HepG2 (cell line): ENCODE measurements at regions not wholly inside any gene's neighbourhood (a gene's known extent, or its start where the extent isn't known, plus 50 kb on each side); places are given as distances from the start of the nearest gene placed in this dataset.

Source experiments
- ATAC-seq: fragments of 200-7000 bp; cut with Tn5 transposase; 3 replicates; pipeline ENCODE4 v1.9.1; 2020; ENCODE audit warnings: mild to moderate bottlenecking, moderate library complexity
- BruUV-seq: library from RNA; stranded (reverse); fragments of 400-500 nt; replicated peaks from 2 replicates; lab custom pipeline; 2021; lab: Mats Ljungman, UMichigan
- CTCF ChIA-PET: fragments of 300-600 bp; formaldehyde crosslinking; extraction: SDS; loops from one replicate; lab custom pipeline; 2021; ENCODE audit warnings: low total read pairs, inconsistent platforms, low intra/inter-chr PET ratio; lab: Yijun Ruan, JAX
- POLR2A ChIA-PET: fragments of 350-600 bp; sonication (Branson Sonifier 250); formaldehyde crosslinking; loops from one replicate; lab custom pipeline; 2020; ENCODE audit warnings: antibody characterized with exemption, inconsistent platforms; lab: Yijun Ruan, JAX
- DNase-seq: peaks from one replicate; pipeline ENCODE4 v3.0.0-alpha.2; 2015; ENCODE audit warnings: low spot score
- FAIRE-seq: peaks from 3 replicates; lab custom pipeline; 2011; peaks lifted over from hg19 to GRCh38; lab: Jason Lieb, UNC
- H2AFZ ChIP-seq: one replicate; pipeline ENCODE4 v1.6.1; 2011; ENCODE audit warnings: low read length, inconsistent platforms
- H3K27ac ChIP-seq: fragments of 300-600 bp; 3 replicates; pipeline ENCODE4 v1.8.0; 2011; ENCODE audit warnings: mixed run types, mild to moderate bottlenecking, mixed read lengths, low read length, inconsistent platforms; ENCODE audit not compliant: insufficient read depth; ENCODE audit errors: extremely low read length
- H3K27me3 ChIP-seq, 2 experiments: fragments of 200-600 bp in 1 of 2; 2 replicates in 1 of 2; 3 replicates in 1 of 2; pipeline versions ENCODE4 v1.6.0 to v1.8.0; 2011; ENCODE audit warnings: low read length in 2 of 2, mild to moderate bottlenecking in 2 of 2, moderate library complexity in 2 of 2, inconsistent platforms in 1 of 2; ENCODE audit not compliant: insufficient read depth in 2 of 2, control insufficient read depth in 1 of 2
- H3K36me3 ChIP-seq, 2 experiments: fragments of 200-600 bp in 1 of 2; replicated peaks in 1 of 2; 2 replicates in 1 of 2; 3 replicates in 1 of 2; pipeline versions ENCODE4 v1.5.1 to v1.8.0; 2011; ENCODE audit warnings: low read length in 2 of 2, inconsistent platforms in 1 of 2; ENCODE audit not compliant: insufficient read depth in 2 of 2, control insufficient read depth in 1 of 2
- H3K4me1 ChIP-seq: 2 replicates; pipeline ENCODE4 v1.5.1; 2012; ENCODE audit warnings: low read length, inconsistent platforms; ENCODE audit not compliant: insufficient read depth
- H3K4me2 ChIP-seq: 2 replicates; pipeline ENCODE4 v1.6.0; 2011; ENCODE audit warnings: low read depth, low read length, inconsistent platforms
- H3K4me3 ChIP-seq, 3 experiments: fragments of 200-600 bp in 1 of 3; sonication (generic), shearing (Covaris generic) in 1 of 3; replicated peaks in 1 of 3; 2 replicates each; pipeline ENCODE4 v1.5.1; 2011 to 2016; ENCODE audit warnings: low read length in 3 of 3, inconsistent platforms in 2 of 3, low read depth in 2 of 3, mild to moderate bottlenecking in 2 of 3, control low read depth in 1 of 3, mixed read lengths in 1 of 3; ENCODE audit not compliant: insufficient read depth in 1 of 3
- H3K79me2 ChIP-seq: one replicate; pipeline ENCODE4 v1.6.1; 2011; ENCODE audit warnings: low read length, inconsistent platforms; ENCODE audit not compliant: insufficient read depth
- H3K9ac ChIP-seq: 2 replicates; pipeline ENCODE4 v1.6.0; 2011; ENCODE audit warnings: mild to moderate bottlenecking, low read depth, low read length, inconsistent platforms; ENCODE audit not compliant: insufficient read depth
- H3K9me3 ChIP-seq: 2 replicates; pipeline ENCODE4 v1.5.1; 2012; ENCODE audit warnings: mild to moderate bottlenecking, low read length
- H4K20me1 ChIP-seq: 2 replicates; pipeline ENCODE4 v1.6.0; 2011; ENCODE audit warnings: inconsistent platforms, mild to moderate bottlenecking, low read length, moderate library complexity; ENCODE audit not compliant: insufficient read depth
- CREB3 ChIP-seq: sonication (generic); formaldehyde crosslinking; IDR thresholded peaks from 2 replicates; pipeline ENCODE4 v1.5.0; 2020; ENCODE audit warnings: missing genetic modification reagents
- MAZ ChIP-seq, 2 experiments: sonication (generic) in 1 of 2; formaldehyde crosslinking in 1 of 2; IDR thresholded peaks; 2 replicates each; pipeline versions ENCODE4 v1.5.0 to v1.6.1; 2012 to 2020; ENCODE audit warnings: low read depth in 2 of 2, mild to moderate bottlenecking in 2 of 2, borderline replicate concordance in 1 of 2, improper control_type of control experiment in 1 of 2, low read length in 1 of 2, missing genetic modification reagents in 1 of 2, moderate library complexity in 1 of 2
- MED13 ChIP-seq: sonication (generic); formaldehyde crosslinking; IDR thresholded peaks from 2 replicates; pipeline ENCODE4 v1.5.0; 2020; ENCODE audit warnings: missing genetic modification reagents
- MXD3 ChIP-seq: IDR thresholded peaks from 2 replicates; pipeline ENCODE4 v1.6.1; 2016; ENCODE audit warnings: mild to moderate bottlenecking, missing biosample characterization, missing genetic modification reagents
- NFE2L1 ChIP-seq: sonication (generic); formaldehyde crosslinking; IDR thresholded peaks from 2 replicates; pipeline ENCODE4 v1.4.0; 2020; ENCODE audit warnings: missing genetic modification reagents, mild to moderate bottlenecking, borderline replicate concordance
- SIX4 ChIP-seq: sonication (generic); formaldehyde crosslinking; IDR thresholded peaks from 2 replicates; pipeline ENCODE4 v1.4.0; 2020; ENCODE audit warnings: missing genetic modification reagents
- SRSF4 ChIP-seq: fragments of 200-400 bp; formaldehyde crosslinking; IDR thresholded peaks from one replicate; pipeline ENCODE4 v1.6.1; 2018; ENCODE audit warnings: mild to moderate bottlenecking, low read depth, low read length, moderate library complexity; ENCODE audit not compliant: poor library complexity, severe bottlenecking
- TEAD2 ChIP-seq: sonication (generic); formaldehyde crosslinking; IDR thresholded peaks from 2 replicates; pipeline ENCODE4 v1.9.0; 2021; ENCODE audit warnings: missing genetic modification reagents
- ZNF44 ChIP-seq: sonication (generic); formaldehyde crosslinking; IDR thresholded peaks from 2 replicates; pipeline ENCODE4 v1.5.1; 2020; ENCODE audit warnings: mild to moderate bottlenecking, missing genetic modification reagents
- ZNF441 ChIP-seq: sonication (generic); formaldehyde crosslinking; IDR thresholded peaks from 2 replicates; pipeline ENCODE4 v1.7.0; 2021; ENCODE audit warnings: missing genetic modification reagents, borderline replicate concordance
- ZNF792 ChIP-seq: IDR thresholded peaks from 2 replicates; pipeline ENCODE4 v1.6.1; 2016
- ZXDC ChIP-seq: sonication (generic); formaldehyde crosslinking; IDR thresholded peaks from 2 replicates; pipeline ENCODE4 v1.5.0; 2020; ENCODE audit warnings: mild to moderate bottlenecking, missing genetic modification reagents
- ZZZ3 ChIP-seq: sonication (generic); formaldehyde crosslinking; IDR thresholded peaks from 2 replicates; pipeline ENCODE4 v1.4.0; 2020; ENCODE audit warnings: missing genetic modification reagents, mild to moderate bottlenecking, borderline replicate concordance
- WGBS: methylation state at CpG from one replicate; pipeline ENCODE4 v1.1.6; 2017; ENCODE audit warnings: low lambda C conversion rate; 5-methylcytosine and 5-hydroxymethylcytosine counted together
- in situ Hi-C: cut with HindIII; loops from 2 replicates; pipeline ENCODE4 v1.10.0; 2017; ENCODE audit warnings: low pct_unique_long_range_greater_than_20kb; ENCODE audit not compliant: extremely low pct_ligation_motif_present
- intact Hi-C: fragments of 100-400 bp; cut with micrococcal nuclease; formaldehyde crosslinking; loops from one replicate; pipeline ENCODE4 v1.10.0; 2022; ENCODE audit not compliant: unreplicated experiment
- TF ChIP-seq, protein P1 (sequence below): sonication (generic); formaldehyde crosslinking; IDR thresholded peaks from 2 replicates; pipeline ENCODE4 v1.5.0; 2020; ENCODE audit warnings: mild to moderate bottlenecking, missing genetic modification reagents
- TF ChIP-seq, protein P2 (sequence below): sonication (generic); formaldehyde crosslinking; IDR thresholded peaks from 2 replicates; pipeline ENCODE4 v1.5.0; 2020; ENCODE audit warnings: missing genetic modification reagents, mild to moderate bottlenecking, borderline replicate concordance

- H3K9ac ChIP-seq, result no peak overlapping the region
- H3K4me1 ChIP-seq, result peaks cover 12% of the 10 kb centered on the region; the same call in 1 of the 2 replicates
- H3K27ac ChIP-seq, result no peak overlapping the region
- H3K36me3 ChIP-seq, result no peaks in the 10 kb centered on the region
- no peaks in the 10 kb centered on the region for H4K20me1 ChIP-seq
- POLR2A ChIA-PET, result no interaction called here
- no peak for FAIRE-seq
- BruUV-seq, result no TSS peak
- no peak overlapping the region for H2AFZ ChIP-seq
- 71% methylated on average over 8 of the region's 8 CpGs for WGBS
- no peak for DNase-seq
- ATAC-seq, result peak; percentile 20; the same call in 2 of the 3 replicates
- intact Hi-C loops, result no loop called here
- H3K79me2 ChIP-seq, result no peaks in the 10 kb centered on the region
- in situ Hi-C loops, result no loop called here
- peaks cover 19% of the 10 kb centered on the region; the same call in 1 of the 2 replicates for H3K9me3 ChIP-seq
- 0 out of 5 replicates have a peak, but pooled peaks cover 0 to 4% of the 10 kb centered on the region in 2 experiments for H3K27me3 ChIP-seq
- CTCF ChIA-PET, result no interaction called here
- H3K4me3 ChIP-seq, result peak overlapping the region in 1 of 3 experiments; percentile 50; a peak in 1 of 6 replicates
- H3K4me2 ChIP-seq, result peak overlapping the region; percentile 82
- no peak for TF ChIP-seq ZNF44 (CRISPR knock-in tag)
- no peak for TF ChIP-seq MXD3 (CRISPR knock-in tag)
- TF ChIP-seq, protein P1, sequence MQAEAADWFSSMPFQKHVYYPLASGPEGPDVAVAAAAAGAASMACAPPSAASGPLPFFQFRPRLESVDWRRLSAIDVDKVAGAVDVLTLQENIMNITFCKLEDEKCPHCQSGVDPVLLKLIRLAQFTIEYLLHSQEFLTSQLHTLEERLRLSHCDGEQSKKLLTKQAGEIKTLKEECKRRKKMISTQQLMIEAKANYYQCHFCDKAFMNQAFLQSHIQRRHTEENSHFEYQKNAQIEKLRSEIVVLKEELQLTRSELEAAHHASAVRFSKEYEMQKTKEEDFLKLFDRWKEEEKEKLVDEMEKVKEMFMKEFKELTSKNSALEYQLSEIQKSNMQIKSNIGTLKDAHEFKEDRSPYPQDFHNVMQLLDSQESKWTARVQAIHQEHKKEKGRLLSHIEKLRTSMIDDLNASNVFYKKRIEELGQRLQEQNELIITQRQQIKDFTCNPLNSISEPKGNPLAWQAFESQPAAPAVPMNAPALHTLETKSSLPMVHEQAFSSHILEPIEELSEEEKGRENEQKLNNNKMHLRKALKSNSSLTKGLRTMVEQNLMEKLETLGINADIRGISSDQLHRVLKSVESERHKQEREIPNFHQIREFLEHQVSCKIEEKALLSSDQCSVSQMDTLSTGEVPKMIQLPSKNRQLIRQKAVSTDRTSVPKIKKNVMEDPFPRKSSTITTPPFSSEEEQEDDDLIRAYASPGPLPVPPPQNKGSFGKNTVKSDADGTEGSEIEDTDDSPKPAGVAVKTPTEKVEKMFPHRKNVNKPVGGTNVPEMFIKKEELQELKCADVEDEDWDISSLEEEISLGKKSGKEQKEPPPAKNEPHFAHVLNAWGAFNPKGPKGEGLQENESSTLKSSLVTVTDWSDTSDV, result no peak
- TF ChIP-seq SRSF4, result no peak
- TF ChIP-seq ZXDC (CRISPR knock-in tag), result no peak
- TF ChIP-seq CREB3 (CRISPR knock-in tag), result no peak
- TF ChIP-seq, protein P2, sequence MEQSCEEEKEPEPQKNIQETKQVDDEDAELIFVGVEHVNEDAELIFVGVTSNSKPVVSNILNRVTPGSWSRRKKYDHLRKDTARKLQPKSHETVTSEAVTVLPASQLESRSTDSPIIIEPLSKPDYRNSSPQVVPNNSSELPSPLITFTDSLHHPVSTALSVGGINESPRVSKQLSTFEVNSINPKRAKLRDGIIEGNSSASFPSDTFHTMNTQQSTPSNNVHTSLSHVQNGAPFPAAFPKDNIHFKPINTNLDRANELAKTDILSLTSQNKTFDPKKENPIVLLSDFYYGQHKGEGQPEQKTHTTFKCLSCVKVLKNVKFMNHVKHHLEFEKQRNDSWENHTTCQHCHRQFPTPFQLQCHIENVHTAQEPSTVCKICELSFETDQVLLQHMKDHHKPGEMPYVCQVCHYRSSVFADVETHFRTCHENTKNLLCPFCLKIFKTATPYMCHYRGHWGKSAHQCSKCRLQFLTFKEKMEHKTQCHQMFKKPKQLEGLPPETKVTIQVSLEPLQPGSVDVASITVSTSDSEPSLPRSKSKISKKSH (CRISPR knock-in tag), result no peak
- no peak for TF ChIP-seq MED13 (CRISPR knock-in tag)
- TF ChIP-seq TEAD2 (CRISPR knock-in tag), result no peak
- no peak for TF ChIP-seq NFE2L1 (CRISPR knock-in tag)
- TF ChIP-seq SIX4 (CRISPR knock-in tag), result no peak
- no peak for TF ChIP-seq ZZZ3 (CRISPR knock-in tag)
- TF ChIP-seq MAZ (IDR thresholded peaks at IDR 0.05; ENCODE audit: borderline replicate concordance, low read depth, low read length), result no peak
- no peak for TF ChIP-seq MAZ (CRISPR knock-in tag; IDR thresholded peaks at IDR 0.05; ENCODE audit: low read depth)
- no peak for TF ChIP-seq ZNF441 (CRISPR knock-in tag)
- no peak for TF ChIP-seq ZNF792 (CRISPR knock-in tag)
Measured at GRCh38 chr1:83691953-83692500, 306.9 kb downstream of the TTLL7 start.
